ENCODE measurements at regions not wholly inside any gene's neighbourhood (a gene's known extent, or its start where the extent isn't known, plus 50 kb on each side); places are given as distances from the start of the nearest gene placed in this dataset.

- no peak for TF ChIP-seq CTCF (conservative IDR thresholded peaks at IDR 0.05; ENCODE audit: low read depth, low read length)
- no peak for TF ChIP-seq EZH2 (IDR thresholded peaks at IDR 0.05; ENCODE audit: borderline replicate concordance, low read depth, low read length, poor library complexity, severe bottlenecking)
These were observed 167.3 kb downstream of the SEC61B start for GRCh38 chr9:99389087-99390033.

Measured in A673 (cell line).